ENCODE measurements at regions not wholly inside any gene's neighbourhood (a gene's known extent, or its start where the extent isn't known, plus 50 kb on each side); places are given as distances from the start of the nearest gene placed in this dataset.
A peak's percentile ranks its signal among the peaks of the same experiment; 100 is the strongest.

- no peaks in the 10 kb centered on the region for H3K9me3 ChIP-seq (ENCODE audit: control insufficient read depth in 1 of 2, insufficient read depth in 1 of 2, low read depth in 1 of 2, low read length in 2 of 2)
- no peaks in the 10 kb centered on the region for H3K79me2 ChIP-seq (ENCODE audit: insufficient read depth, low read length)
- no TSS peak for BruUV-seq (replicated peaks)
- no peaks in the 10 kb centered on the region for H3K27me3 ChIP-seq (ENCODE audit: insufficient read depth, low read length)
- H3K36me3 ChIP-seq (ENCODE audit: control insufficient read depth in 1 of 2, insufficient read depth in 2 of 2, low read length in 2 of 2): no peaks in the 10 kb centered on the region
- no peaks in the 10 kb centered on the region for H3K9me2 ChIP-seq (ENCODE audit: insufficient read depth)
- H3K4me1 ChIP-seq (ENCODE audit: control insufficient read depth in 1 of 2, insufficient read depth in 2 of 2, low read length in 2 of 2): no peaks in the 10 kb centered on the region
- ChIA-PET RAD21 (ENCODE audit: low non-redundant PET in 1 of 2, low total read pairs in 2 of 2, uncharacterized antibody in 2 of 2, unreplicated experiment in 2 of 2) (no interaction called here), POLR2A (no interaction called here), CTCF (no interaction called here)
- H4K20me1 ChIP-seq (ENCODE audit: insufficient read depth): no peaks in the 10 kb centered on the region
- intact Hi-C loops (cut with micrococcal nuclease): no loop called here
- H3K9ac ChIP-seq (ENCODE audit: low read length): no peak overlapping the region
- no peak for TF ChIP-seq JUND (IDR thresholded peaks at IDR 0.05)
- H3K27ac ChIP-seq (ENCODE audit: low read depth, low read length): no peak overlapping the region
- no peak for ATAC-seq
- no peak overlapping the region for H3K4me2 ChIP-seq (ENCODE audit: low read length)
- no peak overlapping the region for H3K4me3 ChIP-seq (replicated peaks in 1 of 2; ENCODE audit: low read depth in 1 of 2, low read length in 2 of 2)
- DNase-seq (ENCODE audit: low read depth, low spot score): no peak
- H2AFZ ChIP-seq (ENCODE audit: low read depth, low read length, poor library complexity, severe bottlenecking): no peak overlapping the region
Measured at GRCh38 chr2:184338771-184339170, 259.6 kb upstream of the ZNF804A start.

DNA sequence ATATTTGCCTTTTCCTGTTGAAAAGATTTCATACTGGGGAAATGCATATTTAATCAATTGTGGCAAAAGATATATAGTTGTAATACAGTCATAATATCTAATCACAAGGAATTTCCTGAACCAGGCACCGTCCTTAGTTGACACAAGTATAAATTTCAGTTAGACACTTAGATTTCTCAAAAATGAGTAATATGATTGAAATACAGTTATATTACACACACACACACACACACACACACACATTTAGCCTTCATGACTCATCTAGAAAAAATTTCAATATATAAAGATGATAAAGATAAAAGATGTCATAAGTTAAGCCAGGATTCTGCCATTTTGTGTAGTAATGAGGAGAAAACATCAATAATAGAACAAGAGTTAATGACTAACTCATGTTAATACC lies 258.4 kb upstream of the ZNF804A start:
- no peaks in the 10 kb centered on the region for H3K27me3 ChIP-seq (ENCODE audit: insufficient read depth, low read length)
- no peaks in the 10 kb centered on the region for H3K79me2 ChIP-seq (ENCODE audit: insufficient read depth, low read length)
- ATAC-seq (no peak), DNase-seq (ENCODE audit: low read depth, low spot score) (no peak)
- no peak overlapping the region for H3K4me2 ChIP-seq (ENCODE audit: low read length)
- no peak overlapping the region for H3K9ac ChIP-seq (ENCODE audit: low read length)
- POLR2A ChIA-PET: no interaction called here
- no peak overlapping the region for H3K4me3 ChIP-seq (replicated peaks in 1 of 2; ENCODE audit: low read depth in 1 of 2, low read length in 2 of 2)
- H3K4me1 ChIP-seq (ENCODE audit: control insufficient read depth in 1 of 2, insufficient read depth in 2 of 2, low read length in 2 of 2): no peaks in the 10 kb centered on the region
- TF ChIP-seq SP1 (IDR thresholded peaks at IDR 0.05; ENCODE audit: low read depth) (no peak), FOSL1 (IDR thresholded peaks at IDR 0.05; ENCODE audit: low read depth) (peak; percentile 36; the same call in 1 of the 2 replicates)
- CTCF ChIA-PET: no interaction called here
- RAD21 ChIA-PET (ENCODE audit: low non-redundant PET in 1 of 2, low total read pairs in 2 of 2, uncharacterized antibody in 2 of 2, unreplicated experiment in 2 of 2): no interaction called here
- no peaks in the 10 kb centered on the region for H3K9me3 ChIP-seq (ENCODE audit: control insufficient read depth in 1 of 2, insufficient read depth in 1 of 2, low read depth in 1 of 2, low read length in 2 of 2)
- no TSS peak for BruUV-seq (replicated peaks)
- H2AFZ ChIP-seq (ENCODE audit: low read depth, low read length, poor library complexity, severe bottlenecking): no peak overlapping the region
- no peaks in the 10 kb centered on the region for H3K36me3 ChIP-seq (ENCODE audit: control insufficient read depth in 1 of 2, insufficient read depth in 2 of 2, low read length in 2 of 2)
- H3K27ac ChIP-seq (ENCODE audit: low read depth, low read length): no peak overlapping the region
- H4K20me1 ChIP-seq (ENCODE audit: insufficient read depth): no peaks in the 10 kb centered on the region
- no peaks in the 10 kb centered on the region for H3K9me2 ChIP-seq (ENCODE audit: insufficient read depth)
- intact Hi-C loops (cut with micrococcal nuclease): no loop called here

- ChIA-PET RAD21 (ENCODE audit: low non-redundant PET in 1 of 2, low total read pairs in 2 of 2, uncharacterized antibody in 2 of 2, unreplicated experiment in 2 of 2) (no interaction called here), CTCF (no interaction called here), POLR2A (no interaction called here)
- no peaks in the 10 kb centered on the region for H3K9me2 ChIP-seq (ENCODE audit: insufficient read depth)
- no peak overlapping the region for H2AFZ ChIP-seq (ENCODE audit: low read depth, low read length, poor library complexity, severe bottlenecking)
- H3K4me3 ChIP-seq (replicated peaks in 1 of 2; ENCODE audit: low read depth in 1 of 2, low read length in 2 of 2): no peak overlapping the region
- H3K27me3 ChIP-seq (ENCODE audit: insufficient read depth, low read length): no peaks in the 10 kb centered on the region
- TF ChIP-seq CEBPB (IDR thresholded peaks at IDR 0.05; ENCODE audit: low read depth) (no peak), FOSL1 (IDR thresholded peaks at IDR 0.05; ENCODE audit: low read depth) (no peak), CBX3 (IDR thresholded peaks at IDR 0.05; ENCODE audit: low read depth) (no peak)
- no peaks in the 10 kb centered on the region for H3K36me3 ChIP-seq (ENCODE audit: control insufficient read depth in 1 of 2, insufficient read depth in 2 of 2, low read length in 2 of 2)
- no peaks in the 10 kb centered on the region for H3K79me2 ChIP-seq (ENCODE audit: insufficient read depth, low read length)
- no peak overlapping the region for H3K4me2 ChIP-seq (ENCODE audit: low read length)
- H3K9me3 ChIP-seq (ENCODE audit: control insufficient read depth in 1 of 2, insufficient read depth in 1 of 2, low read depth in 1 of 2, low read length in 2 of 2): no peaks in the 10 kb centered on the region
- no peak overlapping the region for H3K27ac ChIP-seq (ENCODE audit: low read depth, low read length)
- no peak for DNase-seq (ENCODE audit: low read depth, low spot score)
- H4K20me1 ChIP-seq (ENCODE audit: insufficient read depth): no peaks in the 10 kb centered on the region
- no peaks in the 10 kb centered on the region for H3K4me1 ChIP-seq (ENCODE audit: control insufficient read depth in 1 of 2, insufficient read depth in 2 of 2, low read length in 2 of 2)
- H3K9ac ChIP-seq (ENCODE audit: low read length): no peak overlapping the region
- no TSS peak for BruUV-seq (replicated peaks)
- no peak for ATAC-seq
- intact Hi-C loops (cut with micrococcal nuclease): no loop called here
Measured at GRCh38 chr2:184346338-184346862, 251.9 kb upstream of the ZNF804A start.
